ENCODE measurements at regions not wholly inside any gene's neighbourhood (a gene's known extent, or its start where the extent isn't known, plus 50 kb on each side); places are given as distances from the start of the nearest gene placed in this dataset.
"Not testable (repeated sequence)": the region's sequence is repeated elsewhere in the genome, so short reads cannot be mapped to it uniquely, and the experiment has no call there.

GRCh38 chr13:63712159-63712558, 2296.5 kb upstream of the PCDH20 start:
- TF ChIP-seq CTCF, POLR2A (IDR thresholded peaks at IDR 0.05): not testable (repeated sequence)
